IMR-90 (cell line): ENCODE measurements at regions not wholly inside any gene's neighbourhood (a gene's known extent, or its start where the extent isn't known, plus 50 kb on each side); places are given as distances from the start of the nearest gene placed in this dataset.

Experiments used
- ATAC-seq: fragments of 200-7000 bp; cut with Tn5 transposase; 2 replicates; pipeline ENCODE4 v1.9.1; 2020; ENCODE audit warnings: low read depth, mild to moderate bottlenecking, moderate library complexity
- BruUV-seq: library from RNA; stranded (reverse); fragments of 400-500 nt; replicated peaks from 2 replicates; lab custom pipeline; 2021; lab: Mats Ljungman, UMichigan
- CTCF ChIA-PET: fragments of 300-600 bp; formaldehyde crosslinking; extraction: SDS; loops from one replicate; lab custom pipeline; 2021; ENCODE audit warnings: antibody characterized with exemption; lab: Yijun Ruan, JAX
- POLR2A ChIA-PET: fragments of 300-600 bp; sonication (Branson Sonifier 250); formaldehyde crosslinking; loops from one replicate; lab custom pipeline; 2022; ENCODE audit warnings: antibody characterized with exemption; ENCODE audit not compliant: unreplicated experiment; lab: Charles Lee
- DNase-seq: peaks from one replicate; pipeline ENCODE4 v3.0.0; 2013
- H2AFZ ChIP-seq: replicated peaks from 2 replicates; pipeline ENCODE3; 2013; ENCODE audit warnings: low read length, mild to moderate bottlenecking; ENCODE audit not compliant: poor library complexity
- H2AK5ac ChIP-seq: 2 replicates; pipeline ENCODE4 v1.6.1; 2013; ENCODE audit warnings: low read depth, low read length, inconsistent platforms
- H2AK9ac ChIP-seq: replicated peaks from 2 replicates; pipeline ENCODE3; 2013; ENCODE audit warnings: mild to moderate bottlenecking, low read depth, low read length, moderate library complexity; ENCODE audit not compliant: poor library complexity
- H2BK120ac ChIP-seq: 2 replicates; pipeline ENCODE4 v1.6.1; 2013; ENCODE audit warnings: low read depth, low read length, inconsistent platforms
- H2BK15ac ChIP-seq: 3 replicates; pipeline ENCODE4 v1.6.1; 2013; ENCODE audit warnings: low read depth, low read length, inconsistent platforms
- H2BK20ac ChIP-seq: 2 replicates; pipeline ENCODE4 v1.6.1; 2013; ENCODE audit warnings: low read depth, mild to moderate bottlenecking, inconsistent platforms, low read length, moderate library complexity
- H2BK5ac ChIP-seq: 2 replicates; pipeline ENCODE4 v1.6.1; 2013; ENCODE audit warnings: mild to moderate bottlenecking, low read depth, low read length, inconsistent platforms; ENCODE audit not compliant: poor library complexity, severe bottlenecking
- H3K14ac ChIP-seq: replicated peaks from 2 replicates; pipeline ENCODE4 v1.6.1; 2013; ENCODE audit warnings: low read depth, low read length, inconsistent platforms
- H3K18ac ChIP-seq: 2 replicates; pipeline ENCODE4 v1.6.1; 2013; ENCODE audit warnings: low read depth, low read length, control low read depth
- H3K23ac ChIP-seq: 2 replicates; pipeline ENCODE4 v1.6.1; 2013; ENCODE audit warnings: low read depth, low read length, inconsistent platforms
- H3K27ac ChIP-seq: 2 replicates; pipeline ENCODE4 v1.5.1; 2013; ENCODE audit warnings: mild to moderate bottlenecking, control low read depth, low read length; ENCODE audit not compliant: insufficient read depth
- H3K27me3 ChIP-seq: 2 replicates; pipeline ENCODE4 v1.6.1; 2013; ENCODE audit warnings: low read length; ENCODE audit not compliant: control insufficient read depth, insufficient read depth
- H3K36me3 ChIP-seq: 2 replicates; pipeline ENCODE4 v1.6.1; 2013; ENCODE audit warnings: low read length, mixed read lengths; ENCODE audit not compliant: control insufficient read depth, insufficient read depth
- H3K4ac ChIP-seq: 2 replicates; pipeline ENCODE4 v1.6.1; 2013; ENCODE audit warnings: low read depth, low read length, inconsistent platforms
- H3K4me1 ChIP-seq: 2 replicates; pipeline ENCODE4 v1.6.1; 2013; ENCODE audit warnings: low read length, mixed read lengths; ENCODE audit not compliant: control insufficient read depth, insufficient read depth
- H3K4me2 ChIP-seq: 2 replicates; pipeline ENCODE4 v1.6.1; 2013; ENCODE audit warnings: low read depth, mild to moderate bottlenecking, control low read depth, low read length, moderate library complexity
- H3K4me3 ChIP-seq: 2 replicates; pipeline ENCODE4 v1.5.1; 2013; ENCODE audit warnings: low read depth, mild to moderate bottlenecking, control low read depth, low read length, moderate library complexity; ENCODE audit not compliant: insufficient read depth
- H3K56ac ChIP-seq: 2 replicates; pipeline ENCODE4 v1.6.1; 2013; ENCODE audit warnings: low read length, inconsistent platforms; ENCODE audit not compliant: insufficient read depth; ENCODE audit errors: extremely low read depth
- H3K79me1 ChIP-seq, 2 experiments: 2 replicates each; pipeline ENCODE4 v1.6.1; 2013; ENCODE audit warnings: low read length in 2 of 2, inconsistent platforms in 1 of 2, low read depth in 1 of 2
- H3K9ac ChIP-seq: 2 replicates; pipeline ENCODE4 v1.6.1; 2013; ENCODE audit warnings: low read depth, low read length, control low read depth
- H3K9me1 ChIP-seq: 2 replicates; pipeline ENCODE4 v1.6.1; 2013; ENCODE audit warnings: low read length, inconsistent platforms; ENCODE audit not compliant: insufficient read depth
- H3K9me3 ChIP-seq: 2 replicates; pipeline ENCODE4 v1.6.1; 2013; ENCODE audit warnings: low read length; ENCODE audit not compliant: control insufficient read depth, insufficient read depth
- H4K20me1 ChIP-seq: 2 replicates; pipeline ENCODE4 v1.6.1; 2013; ENCODE audit warnings: low read length, inconsistent platforms; ENCODE audit not compliant: insufficient read depth
- H4K5ac ChIP-seq: 2 replicates; pipeline ENCODE4 v1.6.1; 2013; ENCODE audit warnings: mild to moderate bottlenecking, low read depth, low read length, control low read depth
- H4K8ac ChIP-seq, 2 experiments: 2 replicates each; pipeline ENCODE4 v1.6.1; 2013; ENCODE audit warnings: low read depth in 2 of 2, low read length in 2 of 2, control low read depth in 1 of 2, inconsistent platforms in 1 of 2
- H4K91ac ChIP-seq: 2 replicates; pipeline ENCODE4 v1.6.1; 2013; ENCODE audit warnings: low read depth, low read length, inconsistent platforms; ENCODE audit not compliant: insufficient read depth
- BHLHE40 ChIP-seq: fragments of 150-350 bp; IDR thresholded peaks from 2 replicates; pipeline ENCODE4 v1.6.1; 2016; ENCODE audit warnings: mild to moderate bottlenecking, low read depth, low read length
- CEBPB ChIP-seq: IDR thresholded peaks from 2 replicates; pipeline ENCODE4 v1.6.1; 2012; ENCODE audit warnings: low read depth, low read length, improper control_type of control experiment
- CHD1 ChIP-seq: IDR thresholded peaks from 2 replicates; pipeline ENCODE4 v1.6.1; 2012; ENCODE audit warnings: low read depth, low read length, improper control_type of control experiment
- FOS ChIP-seq: fragments of 150-350 bp; IDR thresholded peaks from 2 replicates; pipeline ENCODE4 v1.6.1; 2016; ENCODE audit warnings: low read depth, low read length
- MAFK ChIP-seq: IDR thresholded peaks from 2 replicates; pipeline ENCODE4 v1.6.1; 2012; ENCODE audit warnings: low read depth, low read length, improper control_type of control experiment
- MAZ ChIP-seq: IDR thresholded peaks from 2 replicates; pipeline ENCODE4 v1.6.1; 2012; ENCODE audit warnings: low read depth, mild to moderate bottlenecking, low read length, improper control_type of control experiment, moderate library complexity, borderline replicate concordance
- MXI1 ChIP-seq: IDR thresholded peaks from 2 replicates; pipeline ENCODE4 v1.6.1; 2012; ENCODE audit warnings: low read depth, mild to moderate bottlenecking, low read length, moderate library complexity, borderline replicate concordance
- NFE2L2 ChIP-seq: fragments of 150-350 bp; IDR thresholded peaks from 2 replicates; pipeline ENCODE4 v1.6.1; 2016; ENCODE audit warnings: low read depth, mild to moderate bottlenecking, low read length
- POLR2A ChIP-seq: IDR thresholded peaks from 2 replicates; pipeline ENCODE4 v1.6.1; 2012; ENCODE audit warnings: mild to moderate bottlenecking, low read depth, low read length
- RAD21 ChIP-seq: IDR thresholded peaks from 2 replicates; pipeline ENCODE4 v1.6.1; 2012; ENCODE audit warnings: low read length, improper control_type of control experiment
- RCOR1 ChIP-seq: IDR thresholded peaks from 2 replicates; pipeline ENCODE4 v1.6.1; 2012; ENCODE audit warnings: mild to moderate bottlenecking, low read length, improper control_type of control experiment; ENCODE audit not compliant: insufficient replicate concordance
- RFX5 ChIP-seq: IDR thresholded peaks from 2 replicates; pipeline ENCODE4 v1.8.0; 2012; ENCODE audit warnings: low read depth, mild to moderate bottlenecking, low read length, moderate library complexity
- SMC3 ChIP-seq: fragments of 150-350 bp; IDR thresholded peaks from 2 replicates; pipeline ENCODE4 v1.6.1; 2016; ENCODE audit warnings: low read depth, mild to moderate bottlenecking, antibody characterized with exemption, low read length, moderate library complexity
- dilution Hi-C: fragments of 300-500 bp; cut with HindIII; formaldehyde crosslinking; loops from one replicate; pipeline ENCODE4 v1.14.3; 2018; ENCODE audit warnings: low sequenced_read_pairs; ENCODE audit not compliant: unreplicated experiment
- in situ Hi-C: fragments of 300-500 bp; cut with MboI; formaldehyde crosslinking; loops from 3 replicates; pipeline ENCODE4 v1.14.3; 2019; ENCODE audit warnings: low sequenced_read_pairs, inconsistent platforms, mixed read lengths
- intact Hi-C: fragments of 100-400 bp; cut with micrococcal nuclease; formaldehyde crosslinking; loops from 2 replicates; pipeline ENCODE4 v1.10.0; 2022
- TF ChIP-seq, protein P1 (sequence below): fragments of 150-350 bp; IDR thresholded peaks from 2 replicates; pipeline ENCODE4 v1.6.1; 2016; ENCODE audit warnings: low read depth, mild to moderate bottlenecking, low read length, moderate library complexity, borderline replicate concordance
- TF ChIP-seq, protein P2 (sequence below): fragments of 150-350 bp; IDR thresholded peaks from 2 replicates; pipeline ENCODE4 v1.6.1; 2017; ENCODE audit warnings: mild to moderate bottlenecking, antibody characterized with exemption, low read length, low read depth
- TF ChIP-seq, protein P3 (sequence below): conservative IDR thresholded peaks from 2 replicates; pipeline ENCODE4 v1.5.1; 2012; ENCODE audit warnings: mild to moderate bottlenecking, low read depth, low read length, improper control_type of control experiment

- ChIA-PET CTCF (interaction anchor here (1.3 kb wide), 1 partner anchor 9 kb away, joined by 3 read pairs; no protein-coding TSS in a partner anchor), POLR2A (no interaction called here)
- dilution Hi-C loops (no loop called here), in situ Hi-C loops (no loop called here), intact Hi-C loops (no loop called here)
- TF ChIP-seq RAD21 (no peak), RFX5 (no peak), NFE2L2 (no peak), MAFK (no peak), CEBPB (no peak), BHLHE40 (no peak), MXI1 (no peak), RCOR1 (no peak), CHD1 (no peak), POLR2A (no peak), FOS (no peak), SMC3 (no peak), MAZ (no peak)
- TF ChIP-seq, protein P1, sequence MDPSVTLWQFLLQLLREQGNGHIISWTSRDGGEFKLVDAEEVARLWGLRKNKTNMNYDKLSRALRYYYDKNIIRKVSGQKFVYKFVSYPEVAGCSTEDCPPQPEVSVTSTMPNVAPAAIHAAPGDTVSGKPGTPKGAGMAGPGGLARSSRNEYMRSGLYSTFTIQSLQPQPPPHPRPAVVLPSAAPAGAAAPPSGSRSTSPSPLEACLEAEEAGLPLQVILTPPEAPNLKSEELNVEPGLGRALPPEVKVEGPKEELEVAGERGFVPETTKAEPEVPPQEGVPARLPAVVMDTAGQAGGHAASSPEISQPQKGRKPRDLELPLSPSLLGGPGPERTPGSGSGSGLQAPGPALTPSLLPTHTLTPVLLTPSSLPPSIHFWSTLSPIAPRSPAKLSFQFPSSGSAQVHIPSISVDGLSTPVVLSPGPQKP = no peak
- TF ChIP-seq, protein P2, sequence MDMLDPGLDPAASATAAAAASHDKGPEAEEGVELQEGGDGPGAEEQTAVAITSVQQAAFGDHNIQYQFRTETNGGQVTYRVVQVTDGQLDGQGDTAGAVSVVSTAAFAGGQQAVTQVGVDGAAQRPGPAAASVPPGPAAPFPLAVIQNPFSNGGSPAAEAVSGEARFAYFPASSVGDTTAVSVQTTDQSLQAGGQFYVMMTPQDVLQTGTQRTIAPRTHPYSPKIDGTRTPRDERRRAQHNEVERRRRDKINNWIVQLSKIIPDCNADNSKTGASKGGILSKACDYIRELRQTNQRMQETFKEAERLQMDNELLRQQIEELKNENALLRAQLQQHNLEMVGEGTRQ = no peak
- TF ChIP-seq, protein P3, sequence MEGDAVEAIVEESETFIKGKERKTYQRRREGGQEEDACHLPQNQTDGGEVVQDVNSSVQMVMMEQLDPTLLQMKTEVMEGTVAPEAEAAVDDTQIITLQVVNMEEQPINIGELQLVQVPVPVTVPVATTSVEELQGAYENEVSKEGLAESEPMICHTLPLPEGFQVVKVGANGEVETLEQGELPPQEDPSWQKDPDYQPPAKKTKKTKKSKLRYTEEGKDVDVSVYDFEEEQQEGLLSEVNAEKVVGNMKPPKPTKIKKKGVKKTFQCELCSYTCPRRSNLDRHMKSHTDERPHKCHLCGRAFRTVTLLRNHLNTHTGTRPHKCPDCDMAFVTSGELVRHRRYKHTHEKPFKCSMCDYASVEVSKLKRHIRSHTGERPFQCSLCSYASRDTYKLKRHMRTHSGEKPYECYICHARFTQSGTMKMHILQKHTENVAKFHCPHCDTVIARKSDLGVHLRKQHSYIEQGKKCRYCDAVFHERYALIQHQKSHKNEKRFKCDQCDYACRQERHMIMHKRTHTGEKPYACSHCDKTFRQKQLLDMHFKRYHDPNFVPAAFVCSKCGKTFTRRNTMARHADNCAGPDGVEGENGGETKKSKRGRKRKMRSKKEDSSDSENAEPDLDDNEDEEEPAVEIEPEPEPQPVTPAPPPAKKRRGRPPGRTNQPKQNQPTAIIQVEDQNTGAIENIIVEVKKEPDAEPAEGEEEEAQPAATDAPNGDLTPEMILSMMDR = no peak
- DNase-seq (no peak), ATAC-seq (no peak)
- Histone ChIP-seq H3K9me3 (no peaks in the 10 kb centered on the region), H4K20me1 (no peaks in the 10 kb centered on the region), H3K4me1 (no peaks in the 10 kb centered on the region), H4K8ac (no peak overlapping the region), H4K91ac (no peak overlapping the region), H2BK120ac (no peak overlapping the region), H3K18ac (no peak overlapping the region), H2BK5ac (no peak overlapping the region), H3K27me3 (no peaks in the 10 kb centered on the region), H3K14ac (no peak overlapping the region), H3K4ac (no peak overlapping the region), H2BK20ac (no peak overlapping the region), H3K27ac (no peak overlapping the region), H2AFZ (no peak overlapping the region), H3K4me2 (no peak overlapping the region), H2AK9ac (no peak overlapping the region), H3K9me1 (no peaks in the 10 kb centered on the region), H2BK15ac (no peak overlapping the region), H3K36me3 (no peaks in the 10 kb centered on the region), H3K23ac (no peak overlapping the region), H3K56ac (no peak overlapping the region), H2AK5ac (no peak overlapping the region), H4K5ac (no peak overlapping the region), H3K9ac (no peak overlapping the region), H3K79me1 (no peaks in the 10 kb centered on the region), H3K4me3 (no peak overlapping the region)
- no TSS peak for BruUV-seq
These were observed 406.9 kb upstream of the ADAMTS9 start for GRCh38 chr3:65094723-65095122.
